SK-N-SH (cell line): ENCODE measurements at regions not wholly inside any gene's neighbourhood (a gene's known extent, or its start where the extent isn't known, plus 50 kb on each side); places are given as distances from the start of the nearest gene placed in this dataset.

Experiments
- POLR2AphosphoS5 ChIP-seq: IDR thresholded peaks from 2 replicates; pipeline ENCODE4 v1.6.1; 2012; ENCODE audit warnings: low read depth, low read length
- RXRA ChIP-seq: IDR thresholded peaks from 2 replicates; pipeline ENCODE4 v1.4.0; 2012; ENCODE audit warnings: low read depth, mild to moderate bottlenecking, borderline replicate concordance
- TAF1 ChIP-seq: IDR thresholded peaks from 2 replicates; pipeline ENCODE4 v1.6.1; 2012; ENCODE audit warnings: low read depth, mild to moderate bottlenecking, low read length, moderate library complexity, borderline replicate concordance
- TEAD4 ChIP-seq: IDR thresholded peaks from 2 replicates; pipeline ENCODE4 v1.4.0; 2012; ENCODE audit warnings: mild to moderate bottlenecking, borderline replicate concordance; ENCODE audit not compliant: insufficient read depth
- TF ChIP-seq, protein P1 (sequence below): fragments of 200-600 bp; sonication (generic); IDR thresholded peaks from 2 replicates; pipeline ENCODE4 v1.6.1; 2017; ENCODE audit warnings: antibody characterized with exemption, mild to moderate bottlenecking, moderate library complexity

DNA sequence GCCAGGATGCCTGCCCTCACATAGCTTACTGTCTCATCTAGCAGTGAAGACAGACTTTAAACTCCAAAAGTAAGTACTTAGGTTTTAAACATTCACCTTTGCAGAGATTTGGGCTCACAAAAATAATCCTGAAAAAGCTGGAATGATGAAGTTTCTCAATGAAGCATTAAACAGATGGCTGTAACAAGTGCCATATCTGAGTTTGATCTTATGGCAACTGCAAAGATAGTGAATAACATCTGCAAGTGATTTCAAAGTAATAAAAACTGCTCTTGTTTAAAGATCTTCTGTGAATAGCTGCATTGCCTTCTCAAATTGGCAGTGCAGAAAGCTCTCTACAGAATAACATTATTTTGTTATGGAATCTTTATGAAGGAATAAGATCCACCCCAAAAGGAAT is 271.2 kb upstream of the SMIM31 start:
- TF ChIP-seq POLR2AphosphoS5 = no peak
- no peak for TF ChIP-seq TEAD4
- TF ChIP-seq, protein P1, sequence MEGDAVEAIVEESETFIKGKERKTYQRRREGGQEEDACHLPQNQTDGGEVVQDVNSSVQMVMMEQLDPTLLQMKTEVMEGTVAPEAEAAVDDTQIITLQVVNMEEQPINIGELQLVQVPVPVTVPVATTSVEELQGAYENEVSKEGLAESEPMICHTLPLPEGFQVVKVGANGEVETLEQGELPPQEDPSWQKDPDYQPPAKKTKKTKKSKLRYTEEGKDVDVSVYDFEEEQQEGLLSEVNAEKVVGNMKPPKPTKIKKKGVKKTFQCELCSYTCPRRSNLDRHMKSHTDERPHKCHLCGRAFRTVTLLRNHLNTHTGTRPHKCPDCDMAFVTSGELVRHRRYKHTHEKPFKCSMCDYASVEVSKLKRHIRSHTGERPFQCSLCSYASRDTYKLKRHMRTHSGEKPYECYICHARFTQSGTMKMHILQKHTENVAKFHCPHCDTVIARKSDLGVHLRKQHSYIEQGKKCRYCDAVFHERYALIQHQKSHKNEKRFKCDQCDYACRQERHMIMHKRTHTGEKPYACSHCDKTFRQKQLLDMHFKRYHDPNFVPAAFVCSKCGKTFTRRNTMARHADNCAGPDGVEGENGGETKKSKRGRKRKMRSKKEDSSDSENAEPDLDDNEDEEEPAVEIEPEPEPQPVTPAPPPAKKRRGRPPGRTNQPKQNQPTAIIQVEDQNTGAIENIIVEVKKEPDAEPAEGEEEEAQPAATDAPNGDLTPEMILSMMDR = no peak
- TF ChIP-seq RXRA = no peak
- TF ChIP-seq TAF1 = no peak
